SIG-M5 (cell line): ENCODE measurements at regions not wholly inside any gene's neighbourhood (a gene's known extent, or its start where the extent isn't known, plus 50 kb on each side); places are given as distances from the start of the nearest gene placed in this dataset.

Experiments used
- DNase-seq: peaks from one replicate; lab custom pipeline; 2025; lab: John Stamatoyannopoulos, UW

GRCh38 chr2:7973801-7974480, 707.9 kb upstream of the ID2 start:
- DNase-seq: no peak

GRCh38 chr2:7974936-7975335, 706.9 kb upstream of the ID2 start:
- no peak for DNase-seq

GRCh38 chr2:7976206-7976605, 705.6 kb upstream of the ID2 start:
- DNase-seq: no peak

DNA sequence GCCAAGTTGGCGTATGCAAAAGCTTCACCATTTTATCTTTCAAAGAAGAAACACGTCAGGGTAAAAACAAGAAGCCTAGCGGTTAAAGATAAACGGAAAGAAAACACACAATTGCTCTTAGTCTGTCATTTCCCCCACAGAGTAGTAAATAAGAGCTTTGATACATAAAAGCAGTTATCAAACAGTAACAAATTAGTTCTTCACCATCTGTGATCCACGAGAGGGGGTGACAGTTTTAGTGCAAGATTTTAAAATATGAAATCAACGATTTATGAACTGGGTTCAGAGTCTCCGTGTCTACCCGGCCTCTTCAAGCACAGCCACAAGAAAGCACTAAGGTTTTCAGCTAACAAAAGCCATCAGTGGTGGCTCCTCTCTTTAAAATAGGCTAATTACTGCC, 703.9 kb upstream of the ID2 start:
- DNase-seq: no peak

DNA sequence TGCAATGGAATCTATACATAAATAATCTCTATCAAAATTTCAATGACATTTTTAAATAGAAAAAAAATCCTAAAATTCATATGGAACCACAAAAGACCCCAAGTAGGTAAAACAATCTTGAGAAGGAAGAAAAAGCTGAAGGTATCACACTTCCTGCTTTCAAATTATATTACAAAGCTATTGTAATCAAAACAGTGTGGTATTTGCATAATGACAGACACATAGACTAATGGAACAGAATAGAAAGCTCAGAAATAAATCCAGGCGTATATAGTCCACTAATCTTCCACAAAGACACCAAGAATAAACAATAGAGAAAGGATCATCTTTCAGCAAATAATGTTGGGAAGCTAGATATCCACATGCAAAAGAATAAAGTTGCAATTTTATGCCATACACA, 699.8 kb upstream of the ID2 start:
- no peak for DNase-seq

GRCh38 chr2:7983451-7983850, 698.4 kb upstream of the ID2 start:
- no peak for DNase-seq

- DNase-seq: no peak
Observed at GRCh38 chr2:7983912-7984311, 697.9 kb upstream of the ID2 start.

DNA sequence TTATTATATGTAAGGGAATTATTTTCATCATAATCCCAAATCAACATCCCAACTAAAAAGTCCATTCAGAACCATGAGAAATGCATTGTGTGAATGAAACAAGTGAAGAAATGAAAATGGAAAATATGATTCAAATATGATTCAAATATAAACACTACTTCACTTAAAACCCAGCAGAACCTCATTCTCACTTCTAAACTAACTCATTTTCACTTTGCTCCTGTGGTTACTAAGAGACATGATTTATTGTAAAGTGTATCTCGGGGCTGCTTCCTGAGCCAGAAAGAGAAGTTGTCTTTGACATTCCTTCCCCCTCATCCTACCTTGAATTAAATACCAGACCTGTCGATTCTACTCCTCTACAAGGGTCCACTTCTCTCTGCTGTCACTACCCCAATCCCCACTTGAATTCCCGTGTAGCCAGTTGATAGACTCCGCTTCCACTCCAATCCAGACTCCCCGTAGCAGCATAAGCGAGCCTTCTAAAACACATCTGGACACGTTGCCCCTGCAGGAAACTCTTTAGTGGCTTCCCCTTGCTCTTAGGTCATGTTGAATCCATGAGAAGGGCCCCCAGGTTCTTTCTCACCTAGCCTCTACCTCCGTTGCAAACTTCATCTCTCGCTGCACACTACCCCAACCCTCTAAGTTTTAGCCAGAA, 697.0 kb upstream of the ID2 start:
- DNase-seq: no peak

DNA sequence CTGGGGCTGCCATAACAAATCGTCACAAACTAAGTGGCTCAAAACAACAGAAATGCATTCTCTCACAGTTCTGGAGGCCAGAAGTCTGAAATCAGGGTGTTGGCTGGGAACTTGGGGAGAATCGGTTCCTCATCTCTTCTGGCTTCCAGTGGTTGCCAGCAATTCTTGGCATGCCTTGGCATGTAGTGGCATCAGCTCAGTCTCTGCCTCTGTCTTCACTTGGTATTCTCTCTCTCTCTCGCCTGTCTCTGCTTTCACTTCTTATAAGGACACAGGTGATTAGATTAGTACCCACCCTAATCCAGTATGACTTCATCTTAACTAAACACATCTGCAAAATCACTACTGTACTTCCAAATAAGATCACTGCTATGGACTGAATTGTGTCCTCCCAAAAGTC, 695.4 kb upstream of the ID2 start:
- no peak for DNase-seq

DNA sequence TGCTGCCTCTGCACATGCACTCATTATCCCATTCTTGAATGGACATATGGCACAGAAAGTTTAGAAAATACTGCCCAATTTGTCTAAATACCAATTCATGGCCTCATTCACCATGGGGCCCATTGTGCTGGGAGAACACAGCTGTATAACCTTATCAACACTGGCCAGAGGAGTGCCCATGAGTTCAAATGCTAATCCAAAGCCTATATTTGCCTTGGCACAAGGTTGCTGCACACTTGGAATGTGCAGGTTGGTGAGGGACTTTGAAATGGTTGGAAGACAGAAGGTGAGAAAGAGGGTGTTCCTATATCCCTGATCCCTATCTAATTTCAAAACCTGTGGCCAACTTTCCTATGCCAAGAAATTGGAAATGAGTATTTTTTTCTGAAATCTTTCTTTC, 693.9 kb upstream of the ID2 start:
- DNase-seq: no peak

DNA sequence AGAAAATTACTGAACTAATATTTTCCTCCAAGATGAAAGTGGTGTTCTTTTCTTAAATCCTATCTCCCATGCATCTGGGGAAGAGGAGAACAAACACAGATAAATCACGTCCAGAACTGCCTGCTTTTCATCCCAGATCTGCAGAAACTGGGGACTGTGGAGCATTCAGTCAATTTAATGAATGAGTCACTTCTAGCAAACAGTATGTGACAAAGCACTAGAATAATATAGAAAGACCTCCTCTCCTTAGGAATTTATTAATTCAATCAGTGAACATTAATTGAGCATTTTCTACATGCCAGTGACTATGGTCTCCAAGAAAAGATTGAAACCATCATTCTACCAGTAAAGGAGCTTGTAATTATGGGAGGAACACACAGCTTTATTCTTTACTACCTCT, 693.4 kb upstream of the ID2 start:
- no peak for DNase-seq

- DNase-seq: no peak
Observed at GRCh38 chr2:7989823-7990222, 692.0 kb upstream of the ID2 start.

DNA sequence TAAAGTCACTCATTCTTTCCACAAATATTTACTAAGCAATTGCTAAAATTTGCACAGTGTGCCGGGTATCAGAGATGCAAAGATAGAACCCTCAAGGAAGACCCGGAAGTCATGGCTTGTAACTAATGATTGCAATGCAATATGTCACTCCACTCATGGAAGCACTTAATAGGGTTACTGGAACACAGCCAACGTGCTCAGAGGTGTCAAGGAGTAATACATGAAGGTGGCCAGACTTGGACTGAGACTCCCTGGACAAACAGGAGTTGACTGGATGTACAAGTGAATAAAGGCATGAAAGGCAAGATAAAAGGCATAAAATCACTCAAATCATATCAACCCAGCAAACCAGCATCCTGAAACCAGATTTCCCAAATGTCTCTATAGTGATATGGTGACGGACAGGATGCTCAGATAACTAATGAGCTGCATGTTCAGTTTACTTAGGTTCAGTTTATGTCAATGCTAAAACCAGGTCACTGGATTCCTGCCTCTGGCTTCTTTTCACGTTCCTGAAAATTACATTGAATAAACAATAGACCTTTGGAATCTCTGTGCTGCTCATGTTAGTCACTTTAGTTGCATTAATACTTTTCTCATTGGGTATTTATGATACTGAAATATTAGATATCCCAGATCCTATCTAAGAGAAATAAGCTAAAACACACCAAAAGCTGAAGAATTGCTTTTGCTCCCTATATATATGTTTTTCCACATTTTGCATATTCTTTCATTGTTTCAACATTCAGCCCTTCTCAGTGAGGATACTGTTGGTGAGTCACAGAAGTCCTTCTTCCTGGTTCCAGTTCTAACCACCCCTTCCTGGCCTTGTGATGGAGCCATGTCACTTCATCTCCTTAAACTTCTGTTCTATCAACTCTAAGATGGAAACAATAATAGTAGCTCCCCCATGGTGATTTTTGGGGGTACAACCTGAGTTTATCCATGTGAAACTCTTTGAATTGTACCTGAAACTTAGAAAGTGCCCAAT, 688.9 kb upstream of the ID2 start:
- DNase-seq: no peak

DNA sequence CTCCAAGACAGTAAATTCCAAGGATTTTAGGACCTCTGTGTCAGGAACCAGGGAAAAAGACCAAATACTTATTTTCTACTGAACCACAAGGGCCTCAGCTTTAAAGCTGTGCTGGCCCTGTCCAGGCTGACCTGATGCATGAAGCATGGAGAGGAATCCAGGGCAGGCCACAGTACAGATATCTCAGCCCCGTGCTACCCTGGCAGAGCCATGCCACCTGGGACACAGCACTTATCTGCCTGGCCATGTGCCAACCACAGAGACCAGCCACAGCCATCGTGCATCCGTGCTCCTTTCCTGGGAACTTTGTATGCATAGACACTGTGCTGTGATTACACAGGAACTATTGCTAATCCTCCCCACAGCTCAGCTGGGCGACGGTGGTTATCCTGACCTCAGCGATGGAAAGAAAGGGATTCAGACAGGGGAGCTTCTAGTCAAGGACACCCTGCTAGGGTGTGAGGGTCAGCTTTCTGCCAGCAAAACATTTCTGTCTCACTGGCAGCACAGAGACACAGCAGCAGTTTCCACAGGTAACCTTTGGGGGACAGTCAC, 687.4 kb upstream of the ID2 start:
- DNase-seq: no peak

DNA sequence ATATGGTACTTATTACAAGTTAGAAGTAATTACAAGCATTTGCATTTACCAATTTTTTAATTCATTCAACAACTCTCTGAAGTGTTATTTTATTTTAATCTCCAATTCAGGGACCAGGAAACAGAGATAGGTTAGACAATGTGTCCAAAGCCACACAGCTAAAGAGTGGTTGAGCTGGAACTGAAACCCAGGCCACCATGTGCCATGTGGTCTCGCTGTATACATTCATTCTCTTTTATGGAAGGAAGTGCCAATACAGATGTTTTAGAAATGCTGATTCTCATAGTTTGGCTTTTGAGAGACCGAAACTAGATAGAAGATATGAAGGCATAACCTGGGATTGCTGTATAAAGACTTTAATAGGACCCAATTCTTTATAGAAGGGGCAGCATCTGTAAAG, 684.6 kb upstream of the ID2 start:
- no peak for DNase-seq

GRCh38 chr2:7999683-8000476, 682.0 kb upstream of the ID2 start:
- DNase-seq: no peak

- DNase-seq: no peak
Observed at GRCh38 chr2:8000870-8001269, 681.0 kb upstream of the ID2 start.

DNA sequence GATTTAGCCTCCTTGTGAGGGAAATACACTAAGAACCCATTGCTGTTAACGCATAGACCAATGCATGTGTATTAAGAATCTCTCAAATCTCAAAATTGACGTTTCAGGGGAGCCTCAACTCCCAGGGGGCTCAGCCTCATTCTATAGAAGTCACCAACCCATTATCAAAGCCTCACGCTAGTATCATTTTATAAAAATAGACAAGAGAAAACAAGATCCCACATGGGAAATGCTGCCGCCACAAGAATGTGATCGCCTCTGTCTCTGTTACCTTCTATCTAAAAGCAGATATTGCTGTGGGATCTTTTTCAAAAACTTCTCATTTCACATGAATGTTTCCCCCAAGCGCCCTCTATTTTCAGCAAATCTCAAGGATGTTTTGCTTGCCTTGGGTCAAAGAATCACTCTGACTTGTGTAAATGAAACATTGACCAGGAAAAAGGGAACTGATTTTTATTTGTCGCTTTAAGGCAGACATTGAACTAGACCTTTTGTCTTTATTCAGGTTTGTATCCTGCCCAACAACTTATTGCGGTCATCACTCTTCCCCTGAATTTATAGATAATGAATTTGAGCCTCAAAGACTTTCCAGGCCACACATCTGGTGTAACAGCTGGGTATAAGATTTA, 679.0 kb upstream of the ID2 start:
- no peak for DNase-seq

DNA sequence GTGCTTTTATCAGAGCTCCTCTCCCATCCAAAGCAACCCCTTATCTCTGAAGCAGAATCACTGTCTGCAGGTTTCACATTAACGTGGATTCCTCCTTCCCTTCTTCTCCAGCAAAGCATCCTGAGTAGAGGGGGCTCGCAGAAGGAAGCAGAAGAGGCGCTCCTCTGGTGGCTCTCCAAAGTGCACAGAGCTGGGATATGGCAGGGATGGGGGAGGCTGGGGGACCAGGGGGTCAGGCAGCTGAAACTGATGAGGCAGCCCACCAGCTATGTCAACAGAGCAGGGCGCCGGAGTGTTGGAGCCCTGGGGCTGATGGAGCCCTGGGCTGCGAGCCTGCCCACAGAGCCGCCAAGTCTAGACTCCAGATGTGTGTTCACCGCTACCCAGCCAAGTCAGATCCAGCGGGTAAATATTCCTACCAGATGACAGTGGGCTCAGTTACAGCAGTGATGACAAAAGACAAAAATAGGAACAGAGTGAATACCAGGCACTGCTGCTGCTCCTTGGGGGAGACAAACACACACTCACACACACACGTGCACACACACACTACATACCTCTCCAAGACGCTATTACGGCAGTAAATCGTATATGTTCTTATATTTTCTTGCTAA, 678.3 kb upstream of the ID2 start:
- no peak for DNase-seq

DNA sequence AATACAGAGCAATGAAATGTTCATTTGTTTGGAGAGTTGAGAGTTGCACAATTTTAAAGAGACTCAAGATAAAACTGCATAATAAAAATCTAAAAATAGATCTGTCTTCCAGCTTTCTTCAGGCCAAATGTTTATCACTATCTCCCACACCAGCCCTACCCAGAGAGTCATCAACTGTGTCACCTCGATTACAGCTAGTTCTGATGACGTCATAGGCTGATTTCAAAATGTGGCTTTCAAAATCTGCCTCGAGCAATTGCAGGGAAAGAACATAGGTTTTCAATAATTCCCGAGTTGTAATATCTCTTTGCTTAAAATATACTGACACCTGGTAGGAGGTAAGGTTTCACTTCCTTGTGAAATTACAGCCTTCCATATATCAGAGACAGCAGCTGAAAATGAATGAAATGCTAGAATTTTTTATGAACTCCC, 677.6 kb upstream of the ID2 start:
- DNase-seq: no peak

DNA sequence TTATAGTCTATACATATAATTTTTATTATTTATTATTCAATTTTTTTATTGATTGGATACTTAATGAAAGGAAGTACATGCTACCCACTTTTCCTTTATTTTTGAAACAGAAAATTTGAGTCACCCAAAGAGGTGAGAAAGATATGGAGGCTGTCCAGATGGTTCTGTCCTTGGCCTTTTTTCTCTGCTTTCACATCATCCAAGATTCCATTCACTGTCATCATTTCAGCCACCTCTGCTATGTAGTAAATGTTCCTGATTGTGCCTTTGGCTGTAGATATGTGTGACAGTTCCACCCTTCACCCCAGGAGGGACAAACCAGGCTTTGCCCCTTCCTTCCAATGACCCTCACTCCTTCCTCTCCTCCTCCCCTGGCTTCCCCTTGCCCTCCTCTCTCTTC, 675.7 kb upstream of the ID2 start:
- DNase-seq: no peak
